K562 (cell line): ENCODE measurements at regions not wholly inside any gene's neighbourhood (a gene's known extent, or its start where the extent isn't known, plus 50 kb on each side); places are given as distances from the start of the nearest gene placed in this dataset.
A peak's percentile ranks its signal among the peaks of the same experiment; 100 is the strongest.

Experiments
- ATAC-seq: fragments of 200-7000 bp; cut with Tn5 transposase; 3 replicates; pipeline ENCODE4 v1.9.1; 2020; ENCODE audit warnings: moderate library complexity
- BruUV-seq: library from RNA; stranded (reverse); fragments of 400-500 nt; replicated peaks from 2 replicates; lab custom pipeline; 2021; lab: Mats Ljungman, UMichigan
- CTCF ChIA-PET: fragments of 300-600 bp; formaldehyde crosslinking; extraction: SDS; loops from one replicate; lab custom pipeline; 2021; ENCODE audit warnings: low intra/inter-chr PET ratio; lab: Yijun Ruan, JAX
- POLR2A ChIA-PET: fragments of 300-600, 350-650 bp; sonication (Branson Sonifier 250); formaldehyde crosslinking; extraction: SDS; loops from one replicate; lab custom pipeline; 2021; ENCODE audit warnings: antibody characterized with exemption, inconsistent platforms; lab: Yijun Ruan, JAX
- DNase-seq, 4 experiments: peaks; one replicate each; pipeline versions ENCODE4 v3.0.0 to v3.0.0-alpha.2; 2011 to 2018; ENCODE audit warnings: low spot score in 3 of 4, mixed read lengths in 3 of 4; ENCODE audit errors: extremely low read depth in 1 of 4
- FAIRE-seq: peaks from 2 replicates; lab custom pipeline; 2011; peaks lifted over from hg19 to GRCh38; lab: Jason Lieb, UNC
- H2AFZ ChIP-seq: 2 replicates; pipeline ENCODE4 v1.6.0; 2011; ENCODE audit warnings: low read depth, low read length, control low read depth, inconsistent platforms
- H3K27ac ChIP-seq: fragments of 200-600 bp; 3 replicates; pipeline ENCODE4 v1.8.0; 2011; ENCODE audit warnings: low read depth, mild to moderate bottlenecking, control low read depth, inconsistent platforms, low read length, moderate library complexity, mixed read lengths; ENCODE audit errors: extremely low read depth
- H3K27me3 ChIP-seq, 2 experiments: fragments of 300-600 bp in 1 of 2; 2 replicates in 1 of 2; 3 replicates in 1 of 2; pipeline versions ENCODE4 v1.6.0 to v1.8.0; 2011; ENCODE audit warnings: inconsistent platforms in 2 of 2, low read length in 2 of 2, mild to moderate bottlenecking in 1 of 2, mixed read lengths in 1 of 2, moderate library complexity in 1 of 2; ENCODE audit not compliant: control insufficient read depth in 2 of 2, insufficient read depth in 2 of 2
- H3K36me3 ChIP-seq: fragments of 300-600 bp; 3 replicates; pipeline ENCODE4 v1.8.0; 2011; ENCODE audit warnings: mild to moderate bottlenecking, low read length, inconsistent platforms; ENCODE audit not compliant: control insufficient read depth, insufficient read depth
- H3K4me1 ChIP-seq, 2 experiments: fragments of 200-600 bp in 1 of 2; replicated peaks in 1 of 2; 2 replicates in 1 of 2; 3 replicates in 1 of 2; pipeline versions ENCODE4 v1.5.1 to v1.8.0; 2011; ENCODE audit warnings: inconsistent platforms in 2 of 2, low read length in 2 of 2, mild to moderate bottlenecking in 1 of 2, mixed read lengths in 1 of 2, moderate library complexity in 1 of 2; ENCODE audit not compliant: control insufficient read depth in 2 of 2, insufficient read depth in 2 of 2
- H3K4me2 ChIP-seq: 2 replicates; pipeline ENCODE4 v1.6.1; 2011; ENCODE audit warnings: low read length, control low read depth, inconsistent platforms, mixed read lengths; ENCODE audit not compliant: insufficient read depth
- H3K4me3 ChIP-seq: fragments of 200-600 bp; sonication (generic), shearing (Covaris generic); 2 replicates; pipeline ENCODE4 v1.5.1; 2016; ENCODE audit warnings: control low read depth, inconsistent platforms
- H3K79me2 ChIP-seq: fragments of 200-600 bp; 3 replicates; pipeline ENCODE4 v1.8.0; 2011; ENCODE audit warnings: low read length, inconsistent platforms; ENCODE audit not compliant: control insufficient read depth, insufficient read depth
- H3K9ac ChIP-seq, 2 experiments: 2 replicates each; pipeline versions ENCODE4 v1.6.0 to v1.6.1; 2011; ENCODE audit warnings: low read depth in 2 of 2, low read length in 2 of 2, control low read depth in 1 of 2, inconsistent platforms in 1 of 2, mild to moderate bottlenecking in 1 of 2, mixed read lengths in 1 of 2; ENCODE audit not compliant: insufficient read depth in 1 of 2
- H3K9me1 ChIP-seq: one replicate; pipeline ENCODE4 v1.6.0; 2011; ENCODE audit warnings: inconsistent platforms, mild to moderate bottlenecking, low read length, moderate library complexity; ENCODE audit not compliant: control insufficient read depth, insufficient read depth
- H3K9me3 ChIP-seq: replicated peaks from 2 replicates; pipeline ENCODE4 v1.5.1; 2011; ENCODE audit warnings: low read depth, low read length, inconsistent platforms; ENCODE audit not compliant: control insufficient read depth, insufficient read depth
- H4K20me1 ChIP-seq: replicated peaks from 2 replicates; pipeline ENCODE4 v1.6.1; 2011; ENCODE audit warnings: low read length, inconsistent platforms, mixed read lengths; ENCODE audit not compliant: control insufficient read depth, insufficient read depth
- POLR2AphosphoS5 ChIP-seq: IDR thresholded peaks from 2 replicates; pipeline ENCODE4 v1.6.1; 2011; ENCODE audit warnings: mild to moderate bottlenecking, low read depth, low read length, moderate library complexity; ENCODE audit not compliant: control insufficient read depth, insufficient read depth
- WGBS: fragments of 100-300 bp; shearing (Covaris generic); methylation state at CpG from one replicate; pipeline ENCODE4 v1.1.6; 2016; ENCODE audit warnings: low coverage, mixed read lengths; ENCODE audit not compliant: insufficient coverage; ENCODE audit errors: missing lambda C conversion rate; 5-methylcytosine and 5-hydroxymethylcytosine counted together
- in situ Hi-C: fragments of 300-500 bp; cut with MboI; formaldehyde crosslinking; loops from 4 replicates; pipeline ENCODE4 v1.15.0; 2018; ENCODE audit warnings: inconsistent platforms, mixed read lengths
- intact Hi-C: fragments of 100-400 bp; cut with micrococcal nuclease; formaldehyde crosslinking; loops from 2 replicates; pipeline ENCODE4 v1.14.2; 2022
- TF ChIP-seq, protein P1 (sequence below): IDR thresholded peaks from 2 replicates; pipeline ENCODE4 v1.6.1; 2016; ENCODE audit warnings: missing genetic modification characterization, missing compliant biosample characterization

GRCh38 chr2:9093324-9093723, 89.8 kb upstream of the MBOAT2 start:
- FAIRE-seq (no peak), ATAC-seq (no peak), DNase-seq (no peak)
- Histone ChIP-seq H3K4me1 (peaks cover 0 to 22% of the 10 kb centered on the region in 2 experiments; a peak in 2 of 5 replicates), H3K27ac (no peak overlapping the region), H3K36me3 (no peaks in the 10 kb centered on the region), H3K79me2 (no peaks in the 10 kb centered on the region), H2AFZ (no peak overlapping the region), H3K4me2 (no peak overlapping the region), H3K9ac (no peak overlapping the region), H4K20me1 (no peaks in the 10 kb centered on the region), H3K9me3 (no peaks in the 10 kb centered on the region), H3K9me1 (no peaks in the 10 kb centered on the region), H3K4me3 (no peak overlapping the region), H3K27me3 (no peaks in the 10 kb centered on the region)
- ChIA-PET POLR2A (interaction anchor here (0.6 to 1.2 kb wide), 2 partner anchors 89 to 304 kb away, joined by 3 to 4 read pairs; no protein-coding TSS in a partner anchor), CTCF (no interaction called here)
- in situ Hi-C loops (no loop called here), intact Hi-C loops (no loop called here)
- no TSS peak for BruUV-seq
- 41% methylated on average over 3 of the region's 3 CpGs for WGBS
- no peak for TF ChIP-seq POLR2AphosphoS5
- TF ChIP-seq, protein P1, sequence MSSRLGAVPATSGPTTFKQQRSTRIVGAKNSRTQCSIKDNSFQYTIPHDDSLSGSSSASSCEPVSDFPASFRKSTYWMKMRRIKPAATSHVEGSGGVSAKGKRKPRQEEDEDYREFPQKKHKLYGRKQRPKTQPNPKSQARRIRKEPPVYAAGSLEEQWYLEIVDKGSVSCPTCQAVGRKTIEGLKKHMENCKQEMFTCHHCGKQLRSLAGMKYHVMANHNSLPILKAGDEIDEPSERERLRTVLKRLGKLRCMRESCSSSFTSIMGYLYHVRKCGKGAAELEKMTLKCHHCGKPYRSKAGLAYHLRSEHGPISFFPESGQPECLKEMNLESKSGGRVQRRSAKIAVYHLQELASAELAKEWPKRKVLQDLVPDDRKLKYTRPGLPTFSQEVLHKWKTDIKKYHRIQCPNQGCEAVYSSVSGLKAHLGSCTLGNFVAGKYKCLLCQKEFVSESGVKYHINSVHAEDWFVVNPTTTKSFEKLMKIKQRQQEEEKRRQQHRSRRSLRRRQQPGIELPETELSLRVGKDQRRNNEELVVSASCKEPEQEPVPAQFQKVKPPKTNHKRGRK (tag): peak; percentile 78
